GM12878 (cell line): ENCODE measurements at regions not wholly inside any gene's neighbourhood (a gene's known extent, or its start where the extent isn't known, plus 50 kb on each side); places are given as distances from the start of the nearest gene placed in this dataset.

Source experiments
- BHLHE40 ChIP-seq, 2 experiments: fragments of 450-650 bp in 1 of 2; IDR thresholded peaks; 2 replicates each; pipeline ENCODE4 v1.6.1; 2011 to 2017; ENCODE audit warnings: low read depth in 2 of 2, borderline replicate concordance in 1 of 2, improper control_type of control experiment in 1 of 2, low read length in 1 of 2, mild to moderate bottlenecking in 1 of 2
- CTCF ChIP-seq, 3 experiments: IDR thresholded peaks in 2 of 3; conservative IDR thresholded peaks in 1 of 3; 2 replicates each; pipeline ENCODE4 v1.5.1; 2011; ENCODE audit warnings: low read depth in 3 of 3, low read length in 3 of 3, mild to moderate bottlenecking in 3 of 3, control low read depth in 2 of 3, moderate library complexity in 2 of 3, inconsistent platforms in 1 of 3, mixed read lengths in 1 of 3; ENCODE audit not compliant: control insufficient read depth in 2 of 3, insufficient read depth in 1 of 3; ENCODE audit errors: extremely low read depth in 1 of 3
- POLR2AphosphoS2 ChIP-seq: IDR thresholded peaks from 2 replicates; pipeline ENCODE4 v1.6.1; 2011; ENCODE audit warnings: low read depth, mild to moderate bottlenecking, low read length, improper control_type of control experiment, moderate library complexity
- POLR2AphosphoS5 ChIP-seq: IDR thresholded peaks from 2 replicates; pipeline ENCODE4 v1.6.1; 2011; ENCODE audit warnings: mild to moderate bottlenecking, low read length, inconsistent platforms
- YY1 ChIP-seq: IDR thresholded peaks from 2 replicates; pipeline ENCODE4 v1.6.1; 2011; ENCODE audit warnings: low read depth, mild to moderate bottlenecking, low read length
- ZNF217 ChIP-seq: fragments of 450-650 bp; IDR thresholded peaks from 2 replicates; pipeline ENCODE4 v1.6.1; 2017; ENCODE audit warnings: antibody characterized with exemption, mild to moderate bottlenecking

DNA sequence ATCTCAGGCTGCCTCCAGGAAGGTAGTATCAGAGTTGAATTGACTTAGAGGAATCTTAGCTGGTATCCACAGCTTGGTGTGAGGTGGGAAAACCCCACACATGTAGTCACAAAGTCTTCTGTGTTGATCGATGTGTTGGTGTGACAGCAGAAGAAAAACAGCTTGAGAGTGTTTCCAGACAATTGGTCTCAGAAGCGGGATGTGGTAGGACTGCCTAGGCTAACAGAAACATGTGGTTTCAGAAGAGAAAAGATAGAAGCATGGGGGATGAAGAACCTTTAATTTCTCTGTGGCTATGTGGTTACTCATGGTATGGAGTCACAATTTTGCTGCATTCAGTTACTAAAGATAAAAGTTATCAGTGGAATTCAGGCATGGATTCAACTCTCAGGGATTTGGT is 134.7 kb upstream of the SLITRK5 start:
- TF ChIP-seq YY1 (no peak), POLR2AphosphoS5 (no peak), ZNF217 (no peak), POLR2AphosphoS2 (no peak), CTCF (IDR thresholded peaks at IDR 0.05 in 2 of 3, conservative IDR thresholded peaks at IDR 0.05 in 1 of 3; ENCODE audit: control insufficient read depth in 2 of 3, extremely low read depth in 1 of 3, insufficient read depth in 1 of 3, low read depth in 3 of 3, low read length in 3 of 3) (no peak), BHLHE40 (IDR thresholded peaks at IDR 0.05; ENCODE audit: borderline replicate concordance in 1 of 2, low read depth in 2 of 2, low read length in 1 of 2) (0 out of 4 replicates have a peak, but pooled peaks of 1 of the 2 experiments have one; percentile 29)
